KBM-7 (cell line): ENCODE measurements at regions not wholly inside any gene's neighbourhood (a gene's known extent, or its start where the extent isn't known, plus 50 kb on each side); places are given as distances from the start of the nearest gene placed in this dataset.
"Not testable (repeated sequence)": the region's sequence is repeated elsewhere in the genome, so short reads cannot be mapped to it uniquely, and the experiment has no call there.

Experiments
- DNase-seq: peaks from one replicate; pipeline ENCODE4 v3.0.0-alpha.2; 2015
- in situ Hi-C: fragments of 300-500 bp; cut with MboI; formaldehyde crosslinking; loops from 2 replicates; pipeline ENCODE4 v1.14.3; 2020; ENCODE audit warnings: low sequenced_read_pairs, low pct_unique_long_range_greater_than_20kb, mixed read lengths

- DNase-seq = no peak
- in situ Hi-C loops = no loop called here
Measured at GRCh38 chr6:15107644-15108382, 138.1 kb upstream of the JARID2 start.

DNA sequence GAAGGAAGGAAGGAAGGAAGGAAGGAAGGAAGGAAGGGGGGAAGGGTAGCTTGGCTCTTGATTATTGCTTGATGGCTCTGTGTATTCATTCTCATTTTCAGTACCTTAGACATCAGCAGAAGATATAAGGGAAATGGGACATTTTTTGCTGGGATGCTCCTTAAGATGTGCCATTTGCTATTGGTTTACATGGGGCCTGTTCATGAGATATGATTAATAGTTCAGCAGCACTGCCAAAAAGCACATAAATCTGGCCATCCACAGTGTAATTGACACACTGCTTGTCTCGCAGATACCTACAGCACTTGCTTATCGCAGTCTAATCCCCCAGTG, 137.5 kb upstream of the JARID2 start:
- in situ Hi-C loops = no loop called here

DNA sequence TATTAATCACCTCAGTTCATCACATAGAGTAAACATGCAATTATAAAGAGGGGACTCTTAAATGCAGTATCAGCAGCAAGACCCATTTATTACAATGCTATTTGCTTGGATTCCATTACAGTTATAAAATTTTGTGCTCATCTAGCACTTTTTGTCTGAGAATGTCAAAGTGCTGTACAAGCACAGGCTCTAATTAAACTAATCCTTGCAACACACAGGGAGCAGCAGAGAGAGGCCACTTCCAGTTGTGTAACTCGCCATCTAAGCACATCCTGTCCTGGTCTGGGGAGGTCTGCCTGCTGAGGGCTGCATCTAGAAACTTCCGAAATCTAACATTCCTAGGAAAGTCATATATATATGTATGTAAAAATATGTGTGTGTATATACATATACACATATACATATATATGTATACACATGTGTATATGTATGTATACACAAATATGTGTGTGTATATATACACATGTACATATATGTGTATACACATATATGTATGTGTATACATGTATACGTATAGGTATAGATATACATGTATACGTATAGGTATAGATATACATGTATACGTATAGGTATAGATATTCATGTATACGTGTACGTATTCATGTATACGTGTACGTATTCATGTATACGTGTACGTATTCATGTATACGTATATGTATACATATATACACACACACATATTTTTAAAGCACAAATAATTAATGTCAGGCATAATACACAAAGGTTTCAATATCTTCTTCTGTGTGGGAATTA, 136.4 kb upstream of the JARID2 start:
- in situ Hi-C loops = no loop called here
- no peak for DNase-seq

More for the DNA sequence above, 137.5 kb upstream of the JARID2 start:
- no peak for DNase-seq

GRCh38 chr6:15110726-15111354, 135.0 kb upstream of the JARID2 start:
- DNase-seq = no peak
- in situ Hi-C loops = no loop called here

GRCh38 chr6:15111576-15111975, 134.3 kb upstream of the JARID2 start:
- in situ Hi-C loops = not testable (repeated sequence)

GRCh38 chr6:15113587-15113986, 132.3 kb upstream of the JARID2 start:
- DNase-seq = no peak
- in situ Hi-C loops = no loop called here

More at GRCh38 chr6:15111576-15111975, 134.3 kb upstream of the JARID2 start:
- not testable (repeated sequence) for DNase-seq

DNA sequence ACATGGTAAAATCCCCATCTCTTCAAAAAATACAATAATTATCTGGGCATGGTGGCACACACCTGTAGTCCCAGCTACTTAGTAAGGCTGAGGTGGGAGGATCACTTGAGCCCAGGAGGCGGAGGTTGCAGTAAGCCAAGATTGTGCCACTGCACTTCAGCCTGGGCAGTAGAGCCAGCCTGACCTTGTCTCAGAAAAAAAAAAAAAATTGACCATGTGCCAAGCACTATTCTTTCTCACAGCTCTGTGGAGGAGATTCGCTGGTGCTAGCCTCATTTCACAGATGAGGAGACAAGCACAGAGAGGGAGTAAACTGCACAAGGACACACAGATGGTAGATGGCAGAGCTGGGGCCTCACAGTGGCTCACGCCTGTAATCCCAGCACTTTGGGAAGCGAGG, 131.8 kb upstream of the JARID2 start:
- in situ Hi-C loops = no loop called here
- no peak for DNase-seq

- no peak for DNase-seq
- in situ Hi-C loops = no loop called here
Measured at GRCh38 chr6:15116889-15117288, 129.0 kb upstream of the JARID2 start.

- in situ Hi-C loops = no loop called here
- no peak for DNase-seq
Measured at GRCh38 chr6:15121443-15121842, 124.4 kb upstream of the JARID2 start.

DNA sequence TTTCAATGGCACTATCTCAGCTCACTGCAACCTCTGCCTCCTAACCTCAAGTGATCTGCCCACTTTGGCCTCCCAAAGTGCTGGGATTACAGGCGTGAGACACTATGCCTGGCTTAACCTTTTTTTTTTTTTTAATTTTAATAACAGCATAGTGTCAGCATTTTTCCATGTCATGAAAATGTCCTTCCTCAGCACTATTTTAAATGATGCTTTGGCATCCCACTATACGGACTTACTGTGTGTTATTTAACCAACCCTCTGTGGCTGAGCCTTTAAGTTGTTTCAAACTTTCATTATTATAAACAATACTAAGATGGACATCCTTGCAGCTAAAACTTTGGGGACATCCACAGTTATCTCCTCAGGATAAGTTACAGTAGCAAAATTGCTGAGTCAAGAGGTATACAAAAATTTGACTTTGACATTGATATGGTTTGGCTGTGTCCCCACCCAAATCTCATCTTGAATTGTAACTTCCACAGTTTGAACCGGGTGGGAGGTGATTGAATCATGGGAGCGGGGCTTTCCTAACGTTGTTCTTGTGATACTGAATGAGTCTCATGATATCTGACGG, 123.8 kb upstream of the JARID2 start:
- DNase-seq = no peak
- in situ Hi-C loops = no loop called here

- DNase-seq = no peak
- in situ Hi-C loops = no loop called here
Measured at GRCh38 chr6:15129887-15130286, 116.0 kb upstream of the JARID2 start.

DNA sequence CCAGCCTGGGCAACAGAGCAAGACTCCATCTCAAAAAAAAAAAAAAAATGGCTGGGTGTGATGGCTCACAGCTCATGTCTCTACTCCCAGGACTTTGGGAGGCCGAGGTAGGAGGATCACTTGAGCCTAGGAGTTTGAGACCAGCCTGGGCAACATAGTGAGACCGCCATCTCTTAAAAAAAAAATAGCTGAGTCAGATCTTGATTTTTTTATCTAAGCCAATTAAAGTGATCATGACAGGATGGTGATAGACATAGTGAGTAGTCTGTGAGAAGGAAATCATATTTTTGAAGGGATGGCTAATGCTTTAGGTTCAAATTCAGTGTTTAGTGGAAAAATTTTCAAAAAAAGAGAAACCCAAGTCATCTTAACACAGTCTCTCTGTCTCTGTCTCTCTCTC, 114.6 kb upstream of the JARID2 start:
- in situ Hi-C loops = no loop called here
- DNase-seq = no peak

DNA sequence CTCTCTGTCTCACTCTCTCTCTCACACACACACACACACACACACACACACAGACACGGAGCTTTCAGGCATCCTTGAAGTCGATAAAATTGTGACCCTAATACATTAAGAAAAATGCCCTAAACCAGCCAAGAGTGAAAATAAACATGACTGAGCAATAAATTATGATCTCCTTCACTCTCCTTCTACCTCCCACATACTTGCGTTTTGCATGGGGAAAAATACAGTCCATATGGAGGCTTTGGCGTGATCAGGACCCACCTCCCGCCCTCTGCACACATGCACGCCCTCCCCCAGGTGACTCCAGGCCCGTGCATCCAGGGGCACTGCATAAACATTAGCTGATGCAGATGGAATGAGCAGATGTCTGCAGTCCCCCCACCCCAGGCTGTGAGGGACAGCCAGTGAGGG, 114.2 kb upstream of the JARID2 start:
- DNase-seq = no peak
- in situ Hi-C loops = no loop called here

DNA sequence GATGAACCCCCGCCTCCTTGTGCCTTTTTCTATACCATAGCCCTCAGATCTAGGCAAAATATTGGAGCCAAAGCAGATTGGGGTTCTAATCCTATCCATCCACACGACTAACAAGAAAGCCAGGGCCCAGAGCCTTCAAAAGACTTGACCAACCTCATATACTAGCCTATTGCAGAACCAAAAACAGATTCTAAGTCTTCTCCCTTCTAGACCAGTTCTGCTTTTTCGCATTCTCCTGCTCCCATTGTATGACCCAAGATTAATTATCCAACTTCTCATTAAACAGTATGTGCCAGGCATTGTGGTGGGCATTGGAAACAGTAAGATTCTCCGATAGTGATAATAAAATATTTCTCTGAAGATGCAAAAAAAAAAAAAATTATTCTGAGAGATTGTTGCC, 113.7 kb upstream of the JARID2 start:
- in situ Hi-C loops = no loop called here
- no peak for DNase-seq

GRCh38 chr6:15132854-15133670, 112.8 kb upstream of the JARID2 start:
- in situ Hi-C loops = no loop called here
- DNase-seq = no peak

- DNase-seq = no peak
- in situ Hi-C loops = no loop called here
Measured at GRCh38 chr6:15137086-15137485, 108.8 kb upstream of the JARID2 start.

- in situ Hi-C loops = no loop called here
- no peak for DNase-seq
Measured at GRCh38 chr6:15143086-15143485, 102.8 kb upstream of the JARID2 start.

DNA sequence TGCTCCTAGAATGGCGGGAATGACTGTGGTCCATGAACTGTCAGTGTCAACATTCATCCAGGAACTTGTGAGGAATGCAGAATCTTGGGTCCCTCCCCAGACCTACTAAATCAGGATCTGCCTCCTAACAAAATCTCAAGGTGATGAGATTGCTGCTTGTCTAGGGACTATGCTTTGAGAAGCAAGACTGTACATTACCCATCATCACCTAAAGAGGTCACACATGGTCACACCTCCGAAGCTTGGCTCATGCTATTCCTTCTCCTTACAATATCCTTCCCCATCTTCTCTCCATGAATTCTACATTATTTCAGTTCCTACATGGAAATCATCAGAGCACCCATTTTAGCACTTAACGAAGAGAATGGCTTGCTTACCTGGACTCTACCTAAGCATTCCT, 102.3 kb upstream of the JARID2 start:
- in situ Hi-C loops = no loop called here
- DNase-seq = no peak

- in situ Hi-C loops = no loop called here
- no peak for DNase-seq
Measured at GRCh38 chr6:15145821-15146220, 100.0 kb upstream of the JARID2 start.
